A673 (cell line): ENCODE measurements at regions not wholly inside any gene's neighbourhood (a gene's known extent, or its start where the extent isn't known, plus 50 kb on each side); places are given as distances from the start of the nearest gene placed in this dataset.

Source experiments
- BruUV-seq: library from RNA; stranded (reverse); fragments of 400-500 nt; replicated peaks from 2 replicates; lab custom pipeline; 2021; lab: Mats Ljungman, UMichigan
- CTCF ChIA-PET: fragments of 300-600 bp; sonication (Branson Sonifier 250); formaldehyde crosslinking; loops from one replicate; lab custom pipeline; 2022; ENCODE audit warnings: antibody characterized with exemption; lab: Charles Lee
- POLR2A ChIA-PET: fragments of 300-600 bp; sonication (Branson Sonifier 250); formaldehyde crosslinking; loops from one replicate; lab custom pipeline; 2022; ENCODE audit warnings: antibody characterized with exemption; ENCODE audit not compliant: low non-redundant PET; lab: Charles Lee
- DNase-seq: peaks from one replicate; pipeline ENCODE4 v3.0.0-alpha.2; 2015; ENCODE audit warnings: low spot score
- H3K27ac ChIP-seq: fragments of 200-600 bp; sonication (generic); 2 replicates; pipeline ENCODE4 v1.5.1; 2016; ENCODE audit warnings: mixed run types, low read depth, mild to moderate bottlenecking, mixed read lengths, antibody characterized with exemption, low read length; ENCODE audit not compliant: poor library complexity, severe bottlenecking
- H3K27me3 ChIP-seq: fragments of 200-600 bp; sonication (generic); replicated peaks from 2 replicates; pipeline ENCODE4 v1.6.1; 2017; ENCODE audit warnings: mixed run types, low read depth, mild to moderate bottlenecking, mixed read lengths, antibody characterized with exemption, low read length; ENCODE audit not compliant: insufficient read depth, poor library complexity
- H3K36me3 ChIP-seq: fragments of 200-600 bp; sonication (generic); 2 replicates; pipeline ENCODE4 v1.6.1; 2016; ENCODE audit warnings: mixed run types, mild to moderate bottlenecking, mixed read lengths, antibody characterized with exemption, low read length; ENCODE audit not compliant: insufficient read depth, poor library complexity, severe bottlenecking
- H3K4me1 ChIP-seq: fragments of 200-600 bp; sonication (generic); 2 replicates; pipeline ENCODE4 v1.6.1; 2017; ENCODE audit warnings: mixed run types, mild to moderate bottlenecking, mixed read lengths, antibody characterized with exemption, low read length; ENCODE audit not compliant: insufficient read depth, poor library complexity, severe bottlenecking
- H3K4me3 ChIP-seq: fragments of 200-600 bp; sonication (generic); 2 replicates; pipeline ENCODE4 v1.5.1; 2016; ENCODE audit warnings: low read depth, mixed run types, mild to moderate bottlenecking, mixed read lengths, low read length; ENCODE audit not compliant: poor library complexity, severe bottlenecking
- H3K9me3 ChIP-seq: fragments of 200-600 bp; sonication (generic); 2 replicates; pipeline ENCODE4 v1.6.1; 2016; ENCODE audit warnings: mixed run types, low read depth, mild to moderate bottlenecking, mixed read lengths, antibody characterized with exemption, low read length; ENCODE audit not compliant: poor library complexity, severe bottlenecking
- CTCF ChIP-seq: fragments of 300-800, 200-600 bp; sonication (generic); conservative IDR thresholded peaks from 2 replicates; pipeline ENCODE4 v1.5.1; 2017; ENCODE audit warnings: low read depth, mild to moderate bottlenecking, antibody characterized with exemption, low read length, moderate library complexity, mixed read lengths
- EZH2 ChIP-seq: fragments of 200-600 bp; sonication (generic); IDR thresholded peaks from 2 replicates; pipeline ENCODE4 v1.6.1; 2017; ENCODE audit warnings: borderline replicate concordance, low read depth, mild to moderate bottlenecking, mixed read lengths, antibody characterized with exemption, low read length; ENCODE audit not compliant: poor library complexity, severe bottlenecking
- intact Hi-C: fragments of 100-400 bp; cut with micrococcal nuclease; formaldehyde crosslinking; loops from one replicate; pipeline ENCODE4 v1.10.0; 2022; ENCODE audit not compliant: unreplicated experiment

- intact Hi-C loops = no loop called here
- no peak overlapping the region for H3K27ac ChIP-seq
Measured at GRCh38 chr21:35390013-35390776, 341.1 kb upstream of the RUNX1 start.

GRCh38 chr21:35386491-35387079 is 337.5 kb upstream of the RUNX1 start:
- no peaks in the 10 kb centered on the region for H3K9me3 ChIP-seq
- BruUV-seq = no TSS peak
- H3K4me1 ChIP-seq = no peaks in the 10 kb centered on the region
- ChIA-PET CTCF (no interaction called here), POLR2A (no interaction called here)
- no peaks in the 10 kb centered on the region for H3K36me3 ChIP-seq
- no peak overlapping the region for H3K4me3 ChIP-seq
- no peaks in the 10 kb centered on the region for H3K27me3 ChIP-seq
- no peak for TF ChIP-seq EZH2
- no peak for TF ChIP-seq CTCF
- DNase-seq = no peak
- intact Hi-C loops = no loop called here
- no peak overlapping the region for H3K27ac ChIP-seq

More at GRCh38 chr21:35390013-35390776, 341.1 kb upstream of the RUNX1 start:
- no peak for DNase-seq
- H3K27me3 ChIP-seq = no peaks in the 10 kb centered on the region
- no peaks in the 10 kb centered on the region for H3K4me1 ChIP-seq
- H3K9me3 ChIP-seq = no peaks in the 10 kb centered on the region
- TF ChIP-seq EZH2 (no peak), CTCF (no peak)
- no peak overlapping the region for H3K4me3 ChIP-seq
- BruUV-seq = no TSS peak
- ChIA-PET POLR2A (no interaction called here), CTCF (no interaction called here)
- no peaks in the 10 kb centered on the region for H3K36me3 ChIP-seq

- no peak overlapping the region for H3K27ac ChIP-seq
- CTCF ChIA-PET = no interaction called here
- POLR2A ChIA-PET = no interaction called here
- no peak overlapping the region for H3K4me3 ChIP-seq
- DNase-seq = no peak
- H3K4me1 ChIP-seq = no peaks in the 10 kb centered on the region
- no peaks in the 10 kb centered on the region for H3K27me3 ChIP-seq
- BruUV-seq = no TSS peak
- intact Hi-C loops = no loop called here
- TF ChIP-seq EZH2 = no peak
- no peak for TF ChIP-seq CTCF
- H3K36me3 ChIP-seq = no peaks in the 10 kb centered on the region
- H3K9me3 ChIP-seq = no peaks in the 10 kb centered on the region
Measured at GRCh38 chr21:35384375-35384774, 335.3 kb upstream of the RUNX1 start.
